NCI-H524 (cell line): ENCODE measurements at regions not wholly inside any gene's neighbourhood (a gene's known extent, or its start where the extent isn't known, plus 50 kb on each side); places are given as distances from the start of the nearest gene placed in this dataset.

Experiments
- DNase-seq, 2 experiments: peaks; one replicate each; lab custom pipeline; 2025; lab: John Stamatoyannopoulos, UW

- DNase-seq, result no peak
Observed at GRCh38 chr1:104702731-104703130, 953.0 kb downstream of the AMY1C start.

- DNase-seq, result no peak
Observed at GRCh38 chr1:104706631-104707147, 957.0 kb downstream of the AMY1C start.

DNA sequence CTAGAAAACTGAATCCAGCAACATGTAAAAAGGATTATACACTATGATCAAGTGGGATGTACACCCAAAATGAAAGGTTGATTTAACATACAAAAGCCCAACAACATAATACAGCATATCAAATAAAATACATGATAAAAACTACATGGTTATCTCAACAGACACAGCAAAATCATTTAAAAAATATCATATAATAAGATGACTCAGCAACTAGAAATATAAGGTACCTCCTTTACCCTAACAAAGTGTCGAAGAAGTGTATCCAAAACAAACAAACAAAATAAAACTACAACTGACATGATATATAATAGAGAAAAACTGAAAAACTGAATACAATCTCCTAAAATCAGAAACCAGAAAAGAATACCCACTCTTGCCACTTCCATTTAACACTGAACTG is 969.1 kb downstream of the AMY1C start:
- no peak for DNase-seq

DNA sequence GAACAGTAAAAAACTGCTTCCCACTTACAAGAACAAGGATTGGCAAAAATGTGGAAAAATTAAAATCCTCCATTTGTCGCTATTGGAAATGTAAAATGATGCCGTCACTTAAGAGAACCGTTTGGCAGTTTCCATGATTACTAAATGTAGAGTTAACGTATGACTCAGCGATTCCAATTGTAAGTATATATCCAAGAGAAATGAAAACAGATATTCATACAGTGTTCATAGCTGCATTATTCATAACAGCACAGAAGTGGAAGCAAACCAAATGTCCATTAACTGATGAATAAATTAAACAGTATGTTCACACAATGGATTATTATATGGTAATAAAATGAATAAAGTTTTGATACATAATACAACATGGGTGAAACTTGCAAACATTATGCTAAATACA is 971.0 kb downstream of the AMY1C start:
- DNase-seq, result no peak

DNA sequence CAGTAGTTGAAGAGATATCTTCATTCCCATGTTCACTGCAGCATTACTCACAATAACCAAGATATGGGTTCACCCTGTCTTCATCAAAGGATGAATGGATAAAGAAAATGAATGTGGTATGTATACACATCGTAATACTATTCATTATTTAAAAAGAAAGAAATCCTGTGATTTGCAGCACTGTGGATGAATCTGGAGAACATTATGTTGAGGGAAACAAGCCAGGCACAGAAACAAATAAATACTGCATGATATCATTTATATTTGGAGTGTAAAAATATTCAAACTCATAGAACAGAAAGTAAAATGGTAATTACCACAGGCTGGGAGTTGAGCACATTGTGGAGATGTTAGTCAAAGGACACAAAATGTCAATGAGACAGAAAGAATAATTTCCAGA is 977.2 kb downstream of the AMY1C start:
- no peak for DNase-seq

DNA sequence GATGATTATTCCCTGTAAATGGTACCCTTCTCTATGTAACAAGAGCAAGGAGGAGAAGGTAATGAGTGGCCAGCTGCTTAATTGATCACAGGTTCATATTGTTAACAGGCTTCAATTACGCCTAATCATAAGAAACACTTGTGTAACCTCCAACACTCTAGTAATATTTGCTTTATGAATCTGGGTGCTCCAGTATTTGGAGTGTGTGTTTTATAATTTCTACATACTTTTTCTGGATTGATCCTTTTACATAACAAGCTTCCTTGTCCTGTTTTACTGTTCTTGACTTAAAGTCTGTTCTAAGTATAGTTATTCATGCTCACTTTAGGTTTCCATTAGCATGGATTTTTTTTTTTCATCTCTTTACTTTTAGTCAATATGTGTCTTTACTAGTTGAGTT is 984.2 kb downstream of the AMY1C start:
- no peak for DNase-seq

DNA sequence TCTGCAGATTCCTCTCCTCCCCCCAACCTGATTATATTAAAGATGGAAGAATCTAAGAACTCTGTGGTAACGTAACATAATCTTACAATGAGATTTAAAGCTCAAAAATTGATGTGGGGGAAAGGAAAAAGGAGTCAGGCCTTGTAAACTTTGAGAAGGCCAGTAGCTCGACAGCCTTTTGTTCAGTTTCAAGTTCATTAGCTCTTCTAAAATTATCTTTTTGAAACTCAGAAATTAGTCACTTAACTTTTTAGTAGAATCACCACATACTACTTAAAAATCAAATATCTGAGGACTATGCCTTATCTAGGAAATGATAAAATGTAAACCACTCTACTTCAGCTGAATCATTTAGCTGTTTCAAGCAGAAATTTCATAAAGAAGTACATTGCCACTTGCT is 996.2 kb downstream of the AMY1C start:
- no peak for DNase-seq

- no peak for DNase-seq
Observed at GRCh38 chr1:104746994-104747393, 997.3 kb downstream of the AMY1C start.

- no peak for DNase-seq
Observed at GRCh38 chr1:104760017-104760416, 1010.3 kb downstream of the AMY1C start.

GRCh38 chr1:104761961-104762570 is 1012.4 kb downstream of the AMY1C start:
- peak; percentile 89 to 100 for DNase-seq

DNA sequence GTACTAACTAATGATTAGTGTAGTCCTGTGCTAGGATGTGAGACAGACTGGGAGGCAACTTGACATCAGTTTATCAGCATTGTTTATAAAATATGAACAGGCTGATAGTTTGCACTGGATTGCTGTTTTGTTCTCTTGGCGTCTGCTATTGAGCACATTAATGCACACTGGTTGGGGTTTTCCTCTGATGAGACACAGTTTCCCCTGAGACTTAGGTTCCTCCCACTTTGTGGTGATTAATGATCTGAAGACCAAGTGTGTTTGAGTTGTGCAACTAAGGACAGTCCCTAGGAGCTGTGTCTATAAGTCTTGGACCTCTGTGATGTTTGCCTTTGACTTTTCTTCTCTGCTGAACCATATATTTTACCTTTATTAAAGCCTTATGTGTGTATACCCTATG is 1015.4 kb downstream of the AMY1C start:
- no peak for DNase-seq

GRCh38 chr1:104768466-104768865 is 1018.8 kb downstream of the AMY1C start:
- no peak for DNase-seq

DNA sequence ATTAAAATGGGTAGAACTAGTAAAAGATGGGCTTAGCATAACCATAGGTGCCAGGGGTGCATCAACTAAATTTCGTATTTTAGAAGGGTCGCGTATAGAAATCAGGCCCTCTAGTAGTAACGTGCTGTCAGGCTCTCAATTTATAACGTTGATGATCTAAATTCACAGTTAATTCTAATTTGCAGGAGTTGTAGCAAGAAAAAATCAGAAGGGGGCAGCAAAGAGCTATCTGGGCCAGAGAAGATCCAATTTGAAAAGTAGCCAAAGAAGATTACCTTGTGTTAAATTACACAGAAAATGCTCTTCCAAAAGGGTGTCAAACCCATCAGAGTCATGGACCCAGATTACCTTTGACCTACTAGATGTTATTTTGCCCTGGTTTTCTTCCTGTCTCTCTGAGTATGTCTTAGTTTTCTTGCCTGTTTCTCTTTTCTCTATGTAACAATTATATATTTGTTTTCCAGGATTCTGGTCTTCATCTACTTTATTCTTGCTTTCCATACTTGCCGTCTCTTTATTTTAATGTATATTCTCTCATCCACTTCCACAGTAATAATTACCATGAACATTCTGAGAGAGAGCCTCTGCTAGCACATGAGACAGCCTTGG is 1030.9 kb downstream of the AMY1C start:
- DNase-seq, result peak in 1 of 2 experiments; percentile 49

DNA sequence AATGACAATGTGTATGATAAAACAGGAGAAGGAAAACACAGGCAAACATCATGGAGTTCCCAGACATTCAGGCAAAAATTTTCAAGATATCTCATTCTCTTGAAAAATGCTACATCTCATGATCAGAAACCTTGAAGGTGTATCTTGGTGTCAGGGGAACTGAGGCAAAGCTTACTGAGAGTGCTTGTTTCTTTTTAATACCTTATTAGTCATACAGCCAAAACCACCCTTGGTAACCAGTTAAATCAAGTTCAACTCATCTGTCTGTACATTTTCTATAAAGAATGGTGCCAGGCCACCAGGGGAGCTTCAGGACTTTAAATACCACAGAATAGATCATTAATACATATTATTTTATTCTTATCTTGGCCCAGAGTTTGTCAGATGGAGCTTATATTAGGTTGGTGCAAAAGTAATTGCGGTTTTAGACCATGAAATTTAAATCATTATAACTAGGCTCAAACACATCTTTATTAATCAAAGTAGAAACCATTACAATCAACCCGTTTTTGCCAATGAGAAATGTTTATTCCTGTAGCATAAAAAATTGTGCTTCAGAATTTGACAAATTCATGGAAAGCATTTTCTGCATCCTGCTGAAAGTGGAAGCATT is 1036.0 kb downstream of the AMY1C start:
- DNase-seq, result no peak

DNA sequence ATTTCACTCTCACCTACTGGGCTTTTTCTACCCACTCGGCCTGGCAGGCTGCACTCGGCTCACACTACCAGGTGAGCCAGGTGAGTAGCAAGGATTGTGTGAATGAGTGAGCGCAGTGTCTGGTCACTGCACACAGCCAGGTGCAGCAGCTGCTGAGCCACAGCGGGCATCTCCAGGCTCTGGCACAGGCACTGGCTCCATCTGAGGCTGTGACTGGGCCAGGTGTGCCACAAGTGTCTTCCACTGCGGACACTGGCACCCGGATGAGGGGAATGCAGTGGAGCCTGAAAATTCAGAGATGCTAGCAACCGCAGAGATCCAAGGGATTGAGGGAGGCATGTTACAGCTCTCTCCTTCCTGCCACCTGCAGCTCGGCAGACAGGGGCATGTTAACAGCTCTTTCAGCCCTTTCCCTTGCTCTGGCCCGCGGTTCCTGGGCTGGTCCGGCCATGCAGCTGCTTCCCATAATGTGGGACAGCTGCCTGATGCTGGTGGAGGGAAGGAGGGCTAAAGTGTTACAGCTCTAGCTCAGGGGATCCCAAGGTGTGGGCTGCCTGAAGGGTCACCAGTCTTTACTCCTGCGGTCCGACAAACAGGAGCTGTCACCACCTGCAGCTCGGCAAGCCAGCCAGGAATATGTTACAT is 1038.3 kb downstream of the AMY1C start:
- no peak for DNase-seq

- DNase-seq, result no peak
Observed at GRCh38 chr1:104791030-104791429, 1041.3 kb downstream of the AMY1C start.

GRCh38 chr1:104794035-104794434 is 1044.3 kb downstream of the AMY1C start:
- DNase-seq, result no peak

- DNase-seq, result no peak
Observed at GRCh38 chr1:104795931-104796330, 1046.2 kb downstream of the AMY1C start.

DNA sequence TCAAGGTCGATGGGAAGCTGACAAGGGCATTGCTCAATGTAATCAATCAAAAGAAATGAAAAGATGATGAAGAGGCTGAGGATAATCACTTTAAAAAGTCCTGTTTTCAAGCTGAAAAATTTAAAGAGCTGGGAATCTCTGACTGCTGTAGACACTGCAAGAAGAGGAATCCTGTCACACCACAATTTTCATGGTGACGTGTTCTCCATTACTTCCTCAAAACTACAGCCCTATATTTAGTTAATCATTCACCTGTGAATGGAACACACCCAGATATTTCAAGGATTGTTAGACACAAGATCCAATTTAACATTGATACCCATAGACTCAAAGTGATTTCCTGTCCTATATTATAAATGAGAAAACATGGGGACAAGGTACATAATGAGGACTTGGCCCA is 1048.3 kb downstream of the AMY1C start:
- no peak for DNase-seq

DNA sequence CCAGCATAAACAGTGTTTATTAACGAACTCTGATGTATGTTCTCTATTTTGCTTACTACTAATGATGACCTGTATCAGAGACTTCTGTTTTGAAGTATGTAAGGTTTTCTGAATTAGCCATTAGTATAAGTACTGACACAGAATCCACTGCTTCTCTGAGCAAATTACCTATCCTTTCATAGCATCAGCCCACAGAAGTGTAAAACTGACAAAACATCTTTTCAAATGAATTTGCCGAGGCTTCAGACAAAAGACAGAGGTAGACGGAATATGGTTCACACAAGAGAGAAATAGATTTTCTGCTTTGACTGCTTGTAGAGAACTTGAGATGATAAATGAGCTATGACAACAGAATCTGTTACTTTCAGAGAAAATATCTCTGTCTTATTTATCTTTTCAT is 1051.6 kb downstream of the AMY1C start:
- no peak for DNase-seq

DNA sequence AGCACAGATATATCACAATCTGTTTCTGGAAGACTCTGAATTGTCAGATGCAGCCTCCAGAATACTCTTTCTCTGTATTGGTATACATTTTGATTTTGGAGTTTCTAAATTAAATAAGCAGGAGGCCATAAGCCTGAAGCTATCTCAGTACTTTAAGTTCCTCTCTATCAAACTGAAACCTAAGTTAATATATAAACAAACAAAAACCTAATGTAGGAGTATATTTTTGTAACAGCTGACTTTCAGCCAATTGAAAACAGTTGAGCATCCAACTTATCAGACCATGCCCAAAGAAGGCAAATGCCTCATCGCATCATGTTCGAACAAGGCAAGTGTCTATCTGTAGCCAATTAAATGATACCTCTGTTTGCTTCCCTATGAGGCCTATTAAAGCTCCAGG is 1054.4 kb downstream of the AMY1C start:
- no peak for DNase-seq

- DNase-seq, result no peak
Observed at GRCh38 chr1:104807590-104807989, 1057.9 kb downstream of the AMY1C start.

GRCh38 chr1:104825401-104825800 is 1075.7 kb downstream of the AMY1C start:
- no peak for DNase-seq
